ENCODE measurements at regions not wholly inside any gene's neighbourhood (a gene's known extent, or its start where the extent isn't known, plus 50 kb on each side); places are given as distances from the start of the nearest gene placed in this dataset.

- intact Hi-C loops (cut with micrococcal nuclease): loop anchor here (10.0 kb wide), 1 partner anchor 305 kb away; the partner anchor contains the start of gene GALNT2
Observed at GRCh38 chr1:229759586-229759985, 133.5 kb downstream of the URB2 start.

GRCh38 chr1:229760478-229760996 is 134.5 kb downstream of the URB2 start:
- intact Hi-C loops (cut with micrococcal nuclease): no loop called here

GRCh38 chr1:229762891-229763290 is 136.8 kb downstream of the URB2 start:
- intact Hi-C loops (cut with micrococcal nuclease): no loop called here

- intact Hi-C loops (cut with micrococcal nuclease): no loop called here
Observed at GRCh38 chr1:229768232-229768631, 142.2 kb downstream of the URB2 start.

GRCh38 chr1:229769006-229769405 is 143.0 kb downstream of the URB2 start:
- intact Hi-C loops (cut with micrococcal nuclease): no loop called here

- intact Hi-C loops (cut with micrococcal nuclease): no loop called here
Observed at GRCh38 chr1:229769809-229770208, 143.8 kb downstream of the URB2 start.

- intact Hi-C loops (cut with micrococcal nuclease): no loop called here
Observed at GRCh38 chr1:229778794-229779193, 152.7 kb downstream of the URB2 start.

GRCh38 chr1:229781453-229781852 is 155.4 kb downstream of the URB2 start:
- intact Hi-C loops (cut with micrococcal nuclease): no loop called here

GRCh38 chr1:229782469-229782868 is 156.4 kb downstream of the URB2 start:
- intact Hi-C loops (cut with micrococcal nuclease): no loop called here

- intact Hi-C loops (cut with micrococcal nuclease): no loop called here
Observed at GRCh38 chr1:229784834-229785233, 158.8 kb downstream of the URB2 start.

GRCh38 chr1:229786974-229787610 is 161.0 kb downstream of the URB2 start:
- intact Hi-C loops (cut with micrococcal nuclease): no loop called here

- intact Hi-C loops (cut with micrococcal nuclease): no loop called here
Observed at GRCh38 chr1:229788004-229788403, 162.0 kb downstream of the URB2 start.

- intact Hi-C loops (cut with micrococcal nuclease): no loop called here
Observed at GRCh38 chr1:229792012-229792975, 166.2 kb downstream of the URB2 start.

GRCh38 chr1:229793488-229793887 is 167.4 kb downstream of the URB2 start:
- intact Hi-C loops (cut with micrococcal nuclease): no loop called here

GRCh38 chr1:229798558-229798957 is 172.5 kb downstream of the URB2 start:
- intact Hi-C loops (cut with micrococcal nuclease): no loop called here

- intact Hi-C loops (cut with micrococcal nuclease): no loop called here
Observed at GRCh38 chr1:229803626-229804217, 177.7 kb downstream of the URB2 start.

GRCh38 chr1:229808272-229808671 is 182.2 kb downstream of the URB2 start:
- intact Hi-C loops (cut with micrococcal nuclease): no loop called here

- intact Hi-C loops (cut with micrococcal nuclease): no loop called here
Observed at GRCh38 chr1:229810140-229810539, 184.1 kb downstream of the URB2 start.

- intact Hi-C loops (cut with micrococcal nuclease): no loop called here
Observed at GRCh38 chr1:229810961-229811360, 184.9 kb downstream of the URB2 start.

GRCh38 chr1:229812148-229812547 is 186.1 kb downstream of the URB2 start:
- intact Hi-C loops (cut with micrococcal nuclease): no loop called here

GRCh38 chr1:229812693-229813092 is 186.6 kb downstream of the URB2 start:
- intact Hi-C loops (cut with micrococcal nuclease): no loop called here

- intact Hi-C loops (cut with micrococcal nuclease): no loop called here
Observed at GRCh38 chr1:229815076-229815475, 189.0 kb downstream of the URB2 start.
